HL-60 (cell line): ENCODE measurements at regions not wholly inside any gene's neighbourhood (a gene's known extent, or its start where the extent isn't known, plus 50 kb on each side); places are given as distances from the start of the nearest gene placed in this dataset.

Experiments
- CTCF ChIP-seq: IDR thresholded peaks from one replicate; pipeline ENCODE4 v1.5.1; 2011; ENCODE audit warnings: low read length, control low read depth, inconsistent platforms; ENCODE audit not compliant: insufficient read depth
- POLR2AphosphoS5 ChIP-seq: IDR thresholded peaks from 2 replicates; pipeline ENCODE4 v1.6.1; 2012; ENCODE audit warnings: low read depth

GRCh38 chr5:8280711-8281363, 411.9 kb downstream of the MTRR start:
- no peak for TF ChIP-seq CTCF
- no peak for TF ChIP-seq POLR2AphosphoS5
